OCI-LY7 (cell line): ENCODE measurements at regions not wholly inside any gene's neighbourhood (a gene's known extent, or its start where the extent isn't known, plus 50 kb on each side); places are given as distances from the start of the nearest gene placed in this dataset.

Experiments used
- BruUV-seq: library from RNA; stranded (reverse); fragments of 400-500 nt; replicated peaks from 2 replicates; lab custom pipeline; 2021; lab: Mats Ljungman, UMichigan
- CTCF ChIA-PET: fragments of 300-600 bp; sonication (Branson Sonifier 250); formaldehyde crosslinking; loops from one replicate; lab custom pipeline; 2022; ENCODE audit warnings: antibody characterized with exemption; ENCODE audit not compliant: unreplicated experiment; lab: Charles Lee
- POLR2A ChIA-PET: fragments of 300-600 bp; sonication (Branson Sonifier 250); formaldehyde crosslinking; loops from one replicate; lab custom pipeline; 2022; ENCODE audit warnings: antibody characterized with exemption; lab: Charles Lee
- DNase-seq: peaks from one replicate; pipeline ENCODE4 v3.0.0-alpha.2; 2015; ENCODE audit warnings: low spot score
- H2AFZ ChIP-seq: fragments of 200-600 bp; sonication (generic), shearing (Covaris generic); 2 replicates; pipeline ENCODE4 v1.6.1; 2014; ENCODE audit warnings: mild to moderate bottlenecking, antibody characterized with exemption, low read length, moderate library complexity
- H3K27ac ChIP-seq: fragments of 200-600 bp; sonication (generic); 2 replicates; pipeline ENCODE4 v1.5.1; 2014; ENCODE audit warnings: mixed run types, low read depth, mild to moderate bottlenecking, moderate library complexity, low read length, inconsistent platforms; ENCODE audit not compliant: poor library complexity, severe bottlenecking
- H3K36me3 ChIP-seq: fragments of 200-600 bp; sonication (generic); 2 replicates; pipeline ENCODE4 v1.6.1; 2014; ENCODE audit warnings: mild to moderate bottlenecking, antibody characterized with exemption, low read length, moderate library complexity, mixed read lengths; ENCODE audit not compliant: insufficient read depth
- H3K4me1 ChIP-seq: fragments of 200-600 bp; sonication (generic); 2 replicates; pipeline ENCODE4 v1.5.1; 2014; ENCODE audit warnings: mild to moderate bottlenecking, low read length; ENCODE audit not compliant: insufficient read depth, poor library complexity, severe bottlenecking
- H3K4me2 ChIP-seq: fragments of 200-600 bp; sonication (generic); 2 replicates; pipeline ENCODE4 v1.6.1; 2014; ENCODE audit warnings: mild to moderate bottlenecking, low read length
- H3K4me3 ChIP-seq: fragments of 200-600 bp; sonication (generic); 2 replicates; pipeline ENCODE4 v1.5.1; 2014; ENCODE audit warnings: mild to moderate bottlenecking, low read depth, low read length; ENCODE audit not compliant: poor library complexity, severe bottlenecking
- H3K79me2 ChIP-seq: fragments of 200-600 bp; sonication (generic); 2 replicates; pipeline ENCODE4 v1.6.1; 2016; ENCODE audit warnings: low read depth, mild to moderate bottlenecking, low read length, moderate library complexity, mixed read lengths; ENCODE audit not compliant: insufficient read depth
- H3K9me2 ChIP-seq: fragments of 200-600 bp; sonication (generic); 2 replicates; pipeline ENCODE4 v1.6.1; 2016; ENCODE audit warnings: mild to moderate bottlenecking, low read length, mixed read lengths; ENCODE audit not compliant: insufficient read depth
- H3K9me3 ChIP-seq: fragments of 200-600 bp; sonication (generic); 2 replicates; pipeline ENCODE4 v1.6.1; 2014; ENCODE audit warnings: mild to moderate bottlenecking, mixed run types, low read length, mixed read lengths
- H4K20me1 ChIP-seq: fragments of 200-600 bp; sonication (generic); 2 replicates; pipeline ENCODE4 v1.6.1; 2014; ENCODE audit warnings: mild to moderate bottlenecking, antibody characterized with exemption, low read length, moderate library complexity, mixed read lengths; ENCODE audit not compliant: insufficient read depth
- CTCF ChIP-seq: fragments of 200-600 bp; sonication (generic); conservative IDR thresholded peaks from 2 replicates; pipeline ENCODE4 v1.5.1; 2014; ENCODE audit warnings: mild to moderate bottlenecking, antibody characterized with exemption, low read length, moderate library complexity, mixed read lengths
- EZH2phosphoT487 ChIP-seq: fragments of 200-600 bp; sonication (generic); IDR thresholded peaks from 2 replicates; pipeline ENCODE4 v1.6.1; 2018; ENCODE audit warnings: low read depth, borderline replicate concordance, mild to moderate bottlenecking, mixed run types, antibody characterized with exemption, low read length, moderate library complexity, mixed read lengths
- intact Hi-C: fragments of 100-400 bp; cut with micrococcal nuclease; formaldehyde crosslinking; loops from one replicate; pipeline ENCODE4 v1.10.0; 2022; ENCODE audit not compliant: unreplicated experiment

- Histone ChIP-seq H3K4me3 (no peak overlapping the region), H3K36me3 (no peaks in the 10 kb centered on the region), H2AFZ (no peak overlapping the region), H3K27ac (no peak overlapping the region), H3K4me1 (no peaks in the 10 kb centered on the region), H3K79me2 (no peaks in the 10 kb centered on the region), H4K20me1 (no peaks in the 10 kb centered on the region), H3K4me2 (no peak overlapping the region), H3K9me2 (no peaks in the 10 kb centered on the region), H3K9me3 (no peaks in the 10 kb centered on the region)
- no peak for TF ChIP-seq CTCF
- TF ChIP-seq EZH2phosphoT487 = no peak
- intact Hi-C loops = no loop called here
- POLR2A ChIA-PET = interaction anchor here (1.6 kb wide), 1 partner anchor 10 kb away, joined by 6 read pairs; no protein-coding TSS in a partner anchor
- no TSS peak for BruUV-seq
- CTCF ChIA-PET = no interaction called here
- DNase-seq = no peak
These were observed 332.0 kb downstream of the SOX11 start for GRCh38 chr2:6024229-6024628.

DNA sequence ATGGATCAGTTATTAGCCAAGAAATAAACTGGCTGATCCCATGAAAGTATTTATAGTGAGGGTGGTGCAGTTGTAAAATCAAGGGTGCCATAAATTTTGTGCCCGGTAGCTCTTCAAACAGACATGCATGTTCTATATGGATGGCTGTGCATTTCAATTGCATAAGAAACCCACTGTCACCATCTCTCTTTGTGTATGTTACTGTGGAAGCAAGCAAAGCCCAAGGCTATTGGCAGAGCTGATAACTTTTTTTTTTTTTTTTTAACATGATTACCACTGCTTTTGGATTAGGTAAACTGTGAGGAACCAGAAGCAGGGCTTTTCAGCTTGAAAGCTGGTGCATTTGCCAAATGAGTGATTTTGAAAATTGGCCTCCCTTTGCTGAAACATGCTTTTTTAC, 332.6 kb downstream of the SOX11 start:
- no peak overlapping the region for H3K4me3 ChIP-seq
- ChIA-PET POLR2A (interaction anchor here (0.7 to 1.6 kb wide), 2 partner anchors 9 to 10 kb away, joined by 3 to 6 read pairs; no protein-coding TSS in a partner anchor), CTCF (no interaction called here)
- intact Hi-C loops = no loop called here
- no TSS peak for BruUV-seq
- no peak overlapping the region for H3K4me2 ChIP-seq
- no peak overlapping the region for H3K27ac ChIP-seq
- TF ChIP-seq CTCF (no peak), EZH2phosphoT487 (no peak)
- H3K4me1 ChIP-seq = no peaks in the 10 kb centered on the region
- H3K9me2 ChIP-seq = no peaks in the 10 kb centered on the region
- no peak for DNase-seq
- no peak overlapping the region for H2AFZ ChIP-seq
- no peaks in the 10 kb centered on the region for H3K36me3 ChIP-seq
- H3K79me2 ChIP-seq = no peaks in the 10 kb centered on the region
- no peaks in the 10 kb centered on the region for H4K20me1 ChIP-seq
- H3K9me3 ChIP-seq = no peaks in the 10 kb centered on the region

DNA sequence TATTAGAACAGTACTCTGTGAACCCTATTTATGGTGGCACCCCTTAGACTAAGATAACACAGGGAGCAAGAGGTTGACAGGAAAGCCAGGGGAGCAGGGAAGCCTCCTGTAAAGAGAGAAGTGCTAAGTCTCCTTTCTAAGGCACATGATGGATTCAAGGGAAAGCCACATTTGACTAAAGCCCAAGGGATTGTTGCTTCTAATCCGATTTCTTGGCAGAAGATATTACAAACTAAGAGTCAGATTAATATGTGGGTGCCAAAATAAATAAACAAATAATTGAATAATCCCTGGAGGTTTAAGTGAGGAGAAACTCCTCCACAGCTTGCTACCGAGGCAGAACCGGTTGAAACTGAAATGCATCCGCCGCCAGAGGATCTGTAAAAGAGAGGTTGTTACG, 333.2 kb downstream of the SOX11 start:
- H3K36me3 ChIP-seq = no peaks in the 10 kb centered on the region
- DNase-seq = no peak
- POLR2A ChIA-PET = interaction anchor here (0.7 to 1.6 kb wide), 2 partner anchors 9 to 11 kb away, joined by 3 to 6 read pairs; no protein-coding TSS in a partner anchor
- H4K20me1 ChIP-seq = no peaks in the 10 kb centered on the region
- TF ChIP-seq CTCF (no peak), EZH2phosphoT487 (no peak)
- no peaks in the 10 kb centered on the region for H3K9me2 ChIP-seq
- no peak overlapping the region for H3K27ac ChIP-seq
- no peak overlapping the region for H3K4me3 ChIP-seq
- intact Hi-C loops = no loop called here
- H3K4me1 ChIP-seq = no peaks in the 10 kb centered on the region
- no peak overlapping the region for H2AFZ ChIP-seq
- no TSS peak for BruUV-seq
- CTCF ChIA-PET = no interaction called here
- no peaks in the 10 kb centered on the region for H3K9me3 ChIP-seq
- H3K79me2 ChIP-seq = no peaks in the 10 kb centered on the region
- H3K4me2 ChIP-seq = no peak overlapping the region
